ENCODE measurements at regions not wholly inside any gene's neighbourhood (a gene's known extent, or its start where the extent isn't known, plus 50 kb on each side); places are given as distances from the start of the nearest gene placed in this dataset.

DNA sequence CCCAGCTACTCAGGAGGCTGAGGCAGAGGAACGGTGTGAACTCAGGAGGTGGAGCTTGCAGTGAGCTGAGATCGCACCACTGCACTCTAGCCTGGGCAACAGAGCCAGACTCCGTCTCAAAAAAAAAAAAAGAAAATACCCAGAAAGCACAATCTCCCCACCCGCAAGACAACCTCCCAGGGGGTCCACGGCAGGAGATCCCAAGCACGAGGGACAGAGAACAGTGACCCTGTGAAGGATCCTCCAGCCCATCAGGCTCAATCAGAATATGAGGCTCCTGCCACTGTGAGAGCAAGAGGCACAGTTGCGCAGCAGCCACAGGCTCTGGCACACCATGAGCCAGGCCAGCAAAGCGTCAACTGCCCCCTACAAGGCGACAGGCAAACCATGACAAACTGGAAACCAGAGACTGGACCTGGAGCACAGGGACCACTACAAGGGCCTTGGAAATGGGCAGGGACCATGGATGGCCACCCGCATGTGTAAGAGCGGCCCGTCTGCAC is 164.8 kb upstream of the GRK3 start:
- no peak overlapping the region for H3K4me3 ChIP-seq (ENCODE audit: low read depth, low read length)
- no peaks in the 10 kb centered on the region for H3K27me3 ChIP-seq (ENCODE audit: control insufficient read depth, insufficient read depth, low read length)
- DNase-seq (ENCODE audit: low read depth) (no peak), FAIRE-seq (no peak)
- no peaks in the 10 kb centered on the region for H3K36me3 ChIP-seq (ENCODE audit: control insufficient read depth, insufficient read depth, low read length)
- TF ChIP-seq, protein P1, sequence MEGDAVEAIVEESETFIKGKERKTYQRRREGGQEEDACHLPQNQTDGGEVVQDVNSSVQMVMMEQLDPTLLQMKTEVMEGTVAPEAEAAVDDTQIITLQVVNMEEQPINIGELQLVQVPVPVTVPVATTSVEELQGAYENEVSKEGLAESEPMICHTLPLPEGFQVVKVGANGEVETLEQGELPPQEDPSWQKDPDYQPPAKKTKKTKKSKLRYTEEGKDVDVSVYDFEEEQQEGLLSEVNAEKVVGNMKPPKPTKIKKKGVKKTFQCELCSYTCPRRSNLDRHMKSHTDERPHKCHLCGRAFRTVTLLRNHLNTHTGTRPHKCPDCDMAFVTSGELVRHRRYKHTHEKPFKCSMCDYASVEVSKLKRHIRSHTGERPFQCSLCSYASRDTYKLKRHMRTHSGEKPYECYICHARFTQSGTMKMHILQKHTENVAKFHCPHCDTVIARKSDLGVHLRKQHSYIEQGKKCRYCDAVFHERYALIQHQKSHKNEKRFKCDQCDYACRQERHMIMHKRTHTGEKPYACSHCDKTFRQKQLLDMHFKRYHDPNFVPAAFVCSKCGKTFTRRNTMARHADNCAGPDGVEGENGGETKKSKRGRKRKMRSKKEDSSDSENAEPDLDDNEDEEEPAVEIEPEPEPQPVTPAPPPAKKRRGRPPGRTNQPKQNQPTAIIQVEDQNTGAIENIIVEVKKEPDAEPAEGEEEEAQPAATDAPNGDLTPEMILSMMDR (IDR thresholded peaks at IDR 0.05; ENCODE audit: insufficient read depth, low read length, severe bottlenecking): no peak

DNA sequence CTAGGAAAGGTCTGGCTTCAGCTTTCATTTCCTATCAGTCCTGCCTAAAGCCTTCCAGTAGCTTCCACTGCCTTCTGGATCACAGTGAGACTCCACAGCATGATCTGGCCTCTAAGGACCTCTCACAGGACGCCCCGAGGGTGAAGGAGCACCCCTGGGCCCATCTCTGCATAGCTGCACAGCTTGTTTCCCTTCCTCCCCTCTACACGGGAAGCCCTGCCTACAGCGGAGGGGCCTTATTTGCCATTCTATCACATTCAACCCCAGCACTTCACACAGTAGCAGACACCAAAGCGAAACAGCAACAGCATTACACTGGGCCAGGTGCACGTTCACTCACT is 162.3 kb upstream of the GRK3 start:
- Histone ChIP-seq H3K36me3 (ENCODE audit: control insufficient read depth, insufficient read depth, low read length) (no peaks in the 10 kb centered on the region), H3K27me3 (ENCODE audit: control insufficient read depth, insufficient read depth, low read length) (no peaks in the 10 kb centered on the region), H3K4me3 (ENCODE audit: low read depth, low read length) (no peak overlapping the region)
- DNase-seq (ENCODE audit: low read depth): no peak
- FAIRE-seq: no peak
- TF ChIP-seq, protein P1 (IDR thresholded peaks at IDR 0.05; ENCODE audit: insufficient read depth, low read length, severe bottlenecking): no peak

DNA sequence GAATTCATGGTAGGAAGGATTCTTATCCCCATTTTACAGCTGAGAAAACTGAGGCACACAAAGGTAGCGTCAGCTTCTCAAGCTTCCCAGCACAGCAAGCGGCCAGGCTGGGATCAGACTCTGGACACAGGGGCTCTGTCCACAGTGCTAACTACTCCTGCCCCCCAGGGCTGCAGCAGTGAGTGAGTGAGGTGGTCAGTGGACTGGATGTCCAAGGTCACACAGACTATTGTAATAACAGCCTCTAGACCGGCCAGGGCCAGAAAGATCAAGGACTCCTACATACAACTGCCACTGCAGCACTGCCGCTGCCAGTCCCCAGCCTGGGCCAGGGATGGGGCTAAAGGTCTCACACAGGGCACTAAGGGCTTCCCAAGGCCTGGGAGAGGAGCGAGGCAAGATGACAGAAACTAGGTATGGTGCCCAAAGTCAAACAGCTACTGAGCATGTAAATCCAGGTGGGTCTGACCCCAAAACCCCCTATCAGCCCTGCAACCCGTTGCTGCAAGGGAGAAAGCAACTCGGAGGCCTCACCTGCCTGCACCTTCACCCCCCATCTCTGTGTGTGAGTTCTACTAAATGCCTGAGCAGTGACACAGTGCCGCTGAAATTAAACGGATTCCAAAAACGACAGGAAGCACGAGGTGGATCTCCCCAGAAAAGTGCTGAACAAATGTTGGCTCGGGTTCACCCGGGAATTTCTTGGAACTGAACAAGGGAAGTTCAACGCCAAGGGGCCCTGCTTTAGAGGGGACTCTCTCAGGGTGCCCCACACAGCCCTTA is 161.8 kb upstream of the GRK3 start:
- H3K4me3 ChIP-seq (ENCODE audit: low read depth, low read length): no peak overlapping the region
- no peak for FAIRE-seq
- no peaks in the 10 kb centered on the region for H3K36me3 ChIP-seq (ENCODE audit: control insufficient read depth, insufficient read depth, low read length)
- H3K27me3 ChIP-seq (ENCODE audit: control insufficient read depth, insufficient read depth, low read length): no peaks in the 10 kb centered on the region
- DNase-seq (ENCODE audit: low read depth): peak; percentile 40
- TF ChIP-seq, protein P1 (IDR thresholded peaks at IDR 0.05; ENCODE audit: insufficient read depth, low read length, severe bottlenecking): no peak

DNA sequence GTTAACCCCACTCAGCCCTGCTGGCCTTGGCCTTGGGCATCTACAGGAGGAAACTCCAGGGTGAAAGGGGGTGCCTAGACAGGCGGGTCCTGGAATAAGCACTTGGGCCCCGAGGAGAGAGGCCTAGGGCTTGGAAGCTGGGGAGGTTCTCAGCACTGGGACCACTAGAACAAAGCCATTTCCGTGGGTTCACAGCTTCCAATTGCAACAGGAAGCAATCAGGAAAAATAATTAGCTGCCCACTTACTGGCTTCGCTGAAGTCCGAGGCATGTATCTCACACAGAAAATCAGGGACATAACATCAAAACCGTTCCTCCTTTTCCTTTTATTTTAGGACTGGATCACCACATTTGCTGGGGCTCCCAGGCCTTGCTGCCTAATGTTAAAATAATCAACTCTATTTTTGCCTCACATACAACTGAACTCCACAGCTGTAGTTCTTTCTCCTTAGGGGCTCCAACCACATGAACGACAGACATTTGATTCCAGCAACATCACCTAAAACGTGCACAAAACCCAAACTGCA is 161.1 kb upstream of the GRK3 start:
- no peaks in the 10 kb centered on the region for H3K36me3 ChIP-seq (ENCODE audit: control insufficient read depth, insufficient read depth, low read length)
- DNase-seq (ENCODE audit: low read depth) (peak; percentile 3), FAIRE-seq (no peak)
- no peaks in the 10 kb centered on the region for H3K27me3 ChIP-seq (ENCODE audit: control insufficient read depth, insufficient read depth, low read length)
- peak overlapping the region; percentile 4 for H3K4me3 ChIP-seq (ENCODE audit: low read depth, low read length)
- TF ChIP-seq, protein P1 (IDR thresholded peaks at IDR 0.05; ENCODE audit: insufficient read depth, low read length, severe bottlenecking): no peak

DNA sequence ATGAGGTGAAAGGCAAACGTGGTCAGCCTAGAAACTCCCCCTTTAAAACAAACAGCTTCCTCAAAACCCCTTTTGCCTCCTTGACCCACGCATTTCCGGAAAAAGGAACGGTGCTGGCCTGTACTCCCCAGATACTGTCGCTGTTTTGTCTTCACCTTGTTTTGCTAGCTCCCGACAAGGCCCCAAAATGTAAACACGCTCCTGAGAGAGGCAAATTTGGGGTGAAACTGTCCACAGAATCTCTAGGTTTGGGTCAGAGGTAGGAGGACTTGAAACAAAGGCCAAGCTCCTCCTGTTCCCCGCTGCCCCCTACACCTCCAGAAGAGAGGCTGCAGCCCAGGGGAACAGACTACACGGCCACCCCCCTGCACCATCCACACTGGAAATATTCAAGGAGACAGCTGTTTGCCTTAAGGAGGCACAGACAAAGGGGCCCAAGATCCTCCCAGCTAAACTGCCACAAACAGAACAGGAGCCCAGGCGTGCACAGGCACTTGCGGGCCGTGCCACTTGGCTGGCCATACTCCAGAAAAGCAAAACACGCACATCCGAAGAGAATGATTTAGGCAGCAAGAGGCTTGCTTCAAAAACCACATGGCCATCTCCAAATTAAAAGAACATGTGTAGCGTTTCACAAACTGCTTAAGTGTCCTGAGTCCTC is 160.5 kb upstream of the GRK3 start:
- H3K36me3 ChIP-seq (ENCODE audit: control insufficient read depth, insufficient read depth, low read length): no peaks in the 10 kb centered on the region
- H3K27me3 ChIP-seq (ENCODE audit: control insufficient read depth, insufficient read depth, low read length): no peaks in the 10 kb centered on the region
- TF ChIP-seq, protein P1 (IDR thresholded peaks at IDR 0.05; ENCODE audit: insufficient read depth, low read length, severe bottlenecking): no peak
- H3K4me3 ChIP-seq (ENCODE audit: low read depth, low read length): peak overlapping the region; percentile 67
- DNase-seq (ENCODE audit: low read depth) (peak; percentile 15), FAIRE-seq (no peak)
